ENCODE measurements at regions not wholly inside any gene's neighbourhood (a gene's known extent, or its start where the extent isn't known, plus 50 kb on each side); places are given as distances from the start of the nearest gene placed in this dataset.

- H3K4me1 ChIP-seq, result no peaks in the 10 kb centered on the region
- H3K9me3 ChIP-seq (replicated peaks), result no peaks in the 10 kb centered on the region
- DNase-seq, result no peak
- H3K27me3 ChIP-seq, result no peaks in the 10 kb centered on the region
- no peak overlapping the region for H3K27ac ChIP-seq
- H3K36me3 ChIP-seq, result no peaks in the 10 kb centered on the region
- H3K4me3 ChIP-seq, result no peak overlapping the region
Observed at GRCh38 chr6:133583907-133584427, 304.9 kb upstream of the TCF21 start.

- no peaks in the 10 kb centered on the region for H3K27me3 ChIP-seq
- H3K36me3 ChIP-seq, result no peaks in the 10 kb centered on the region
- H3K4me3 ChIP-seq, result no peak overlapping the region
- H3K9me3 ChIP-seq (replicated peaks), result no peaks in the 10 kb centered on the region
- H3K27ac ChIP-seq, result no peak overlapping the region
- H3K4me1 ChIP-seq, result no peaks in the 10 kb centered on the region
- no peak for DNase-seq
Observed at GRCh38 chr6:133584823-133585222, 304.1 kb upstream of the TCF21 start.

- DNase-seq, result no peak
- Histone ChIP-seq H3K27me3 (no peaks in the 10 kb centered on the region), H3K4me1 (no peaks in the 10 kb centered on the region), H3K36me3 (no peaks in the 10 kb centered on the region), H3K4me3 (no peak overlapping the region), H3K27ac (no peak overlapping the region), H3K9me3 (replicated peaks) (no peaks in the 10 kb centered on the region)
Observed at GRCh38 chr6:133585978-133586377, 302.9 kb upstream of the TCF21 start.

- H3K27me3 ChIP-seq, result no peaks in the 10 kb centered on the region
- DNase-seq, result no peak
Observed at GRCh38 chr6:133587546-133588160, 301.3 kb upstream of the TCF21 start.

GRCh38 chr6:133590196-133590595, 298.7 kb upstream of the TCF21 start:
- Histone ChIP-seq H3K36me3 (no peaks in the 10 kb centered on the region), H3K4me1 (no peaks in the 10 kb centered on the region), H3K27me3 (no peaks in the 10 kb centered on the region), H3K27ac (no peak overlapping the region), H3K4me3 (no peak overlapping the region), H3K9me3 (replicated peaks) (no peaks in the 10 kb centered on the region)
- DNase-seq, result no peak

More at GRCh38 chr6:133587546-133588160, 301.3 kb upstream of the TCF21 start:
- Histone ChIP-seq H3K27ac (no peak overlapping the region), H3K9me3 (replicated peaks) (no peaks in the 10 kb centered on the region), H3K4me3 (no peak overlapping the region), H3K36me3 (no peaks in the 10 kb centered on the region), H3K4me1 (no peaks in the 10 kb centered on the region)

GRCh38 chr6:133590814-133591213, 298.1 kb upstream of the TCF21 start:
- Histone ChIP-seq H3K4me1 (no peaks in the 10 kb centered on the region), H3K9me3 (replicated peaks) (no peaks in the 10 kb centered on the region), H3K36me3 (no peaks in the 10 kb centered on the region), H3K27me3 (no peaks in the 10 kb centered on the region), H3K4me3 (no peak overlapping the region), H3K27ac (no peak overlapping the region)
- DNase-seq, result no peak

GRCh38 chr6:133591275-133591674, 297.6 kb upstream of the TCF21 start:
- no peaks in the 10 kb centered on the region for H3K27me3 ChIP-seq
- no peak for DNase-seq
- no peaks in the 10 kb centered on the region for H3K9me3 ChIP-seq (replicated peaks)

GRCh38 chr6:133594652-133595110, 294.2 kb upstream of the TCF21 start:
- Histone ChIP-seq H3K36me3 (no peaks in the 10 kb centered on the region), H3K9me3 (replicated peaks) (no peaks in the 10 kb centered on the region), H3K27ac (no peak overlapping the region), H3K4me3 (no peak overlapping the region), H3K4me1 (no peaks in the 10 kb centered on the region), H3K27me3 (no peaks in the 10 kb centered on the region)
- no peak for DNase-seq

More at GRCh38 chr6:133591275-133591674, 297.6 kb upstream of the TCF21 start:
- H3K27ac ChIP-seq, result no peak overlapping the region
- no peaks in the 10 kb centered on the region for H3K4me1 ChIP-seq
- no peak overlapping the region for H3K4me3 ChIP-seq
- H3K36me3 ChIP-seq, result no peaks in the 10 kb centered on the region

GRCh38 chr6:133595111-133595761, 293.7 kb upstream of the TCF21 start:
- Histone ChIP-seq H3K27ac (no peak overlapping the region), H3K4me3 (no peak overlapping the region), H3K4me1 (no peaks in the 10 kb centered on the region), H3K36me3 (no peaks in the 10 kb centered on the region), H3K9me3 (replicated peaks) (no peaks in the 10 kb centered on the region), H3K27me3 (no peaks in the 10 kb centered on the region)
- DNase-seq, result no peak

GRCh38 chr6:133606852-133607251, 282.1 kb upstream of the TCF21 start:
- H3K36me3 ChIP-seq, result no peaks in the 10 kb centered on the region
- no peaks in the 10 kb centered on the region for H3K27me3 ChIP-seq
- no peak overlapping the region for H3K27ac ChIP-seq
- H3K4me1 ChIP-seq, result peaks cover 10% of the 10 kb centered on the region
- H3K4me3 ChIP-seq, result no peak overlapping the region
- DNase-seq, result no peak
- no peaks in the 10 kb centered on the region for H3K9me3 ChIP-seq (replicated peaks)

GRCh38 chr6:133608620-133609019, 280.3 kb upstream of the TCF21 start:
- peaks cover 10% of the 10 kb centered on the region for H3K4me1 ChIP-seq
- no peaks in the 10 kb centered on the region for H3K36me3 ChIP-seq
- H3K27ac ChIP-seq, result no peak overlapping the region
- no peaks in the 10 kb centered on the region for H3K27me3 ChIP-seq
- no peaks in the 10 kb centered on the region for H3K9me3 ChIP-seq (replicated peaks)
- no peak for DNase-seq
- H3K4me3 ChIP-seq, result no peak overlapping the region

GRCh38 chr6:133609415-133610226, 279.3 kb upstream of the TCF21 start:
- DNase-seq, result peak; percentile 24 to 27

GRCh38 chr6:133610227-133610840, 278.6 kb upstream of the TCF21 start:
- peaks cover 10% of the 10 kb centered on the region for H3K4me1 ChIP-seq
- no peak overlapping the region for H3K27ac ChIP-seq
- H3K36me3 ChIP-seq, result no peaks in the 10 kb centered on the region
- H3K4me3 ChIP-seq, result no peak overlapping the region
- DNase-seq, result no peak
- H3K27me3 ChIP-seq, result no peaks in the 10 kb centered on the region
- no peaks in the 10 kb centered on the region for H3K9me3 ChIP-seq (replicated peaks)

More at GRCh38 chr6:133609415-133610226, 279.3 kb upstream of the TCF21 start:
- Histone ChIP-seq H3K27me3 (no peaks in the 10 kb centered on the region), H3K9me3 (replicated peaks) (no peaks in the 10 kb centered on the region), H3K4me3 (no peak overlapping the region), H3K27ac (no peak overlapping the region), H3K4me1 (peaks cover 10% of the 10 kb centered on the region), H3K36me3 (no peaks in the 10 kb centered on the region)

- no peak overlapping the region for H3K4me3 ChIP-seq
- no peak for DNase-seq
- no peak overlapping the region for H3K27ac ChIP-seq
- H3K36me3 ChIP-seq, result no peaks in the 10 kb centered on the region
- H3K9me3 ChIP-seq (replicated peaks), result no peaks in the 10 kb centered on the region
- H3K27me3 ChIP-seq, result 0 out of 2 replicates have a peak, but pooled peaks cover 5% of the 10 kb centered on the region
- peaks cover 10% of the 10 kb centered on the region for H3K4me1 ChIP-seq
Observed at GRCh38 chr6:133610971-133611370, 277.9 kb upstream of the TCF21 start.
